NOMO-1 treated with DMSO at 0.1 percent for 48 hours (cell line): ENCODE measurements at regions not wholly inside any gene's neighbourhood (a gene's known extent, or its start where the extent isn't known, plus 50 kb on each side); places are given as distances from the start of the nearest gene placed in this dataset.

Source experiments
- DNase-seq: peaks from one replicate; lab custom pipeline; 2025; ENCODE audit not compliant: unreplicated experiment; lab: John Stamatoyannopoulos, UW

DNA sequence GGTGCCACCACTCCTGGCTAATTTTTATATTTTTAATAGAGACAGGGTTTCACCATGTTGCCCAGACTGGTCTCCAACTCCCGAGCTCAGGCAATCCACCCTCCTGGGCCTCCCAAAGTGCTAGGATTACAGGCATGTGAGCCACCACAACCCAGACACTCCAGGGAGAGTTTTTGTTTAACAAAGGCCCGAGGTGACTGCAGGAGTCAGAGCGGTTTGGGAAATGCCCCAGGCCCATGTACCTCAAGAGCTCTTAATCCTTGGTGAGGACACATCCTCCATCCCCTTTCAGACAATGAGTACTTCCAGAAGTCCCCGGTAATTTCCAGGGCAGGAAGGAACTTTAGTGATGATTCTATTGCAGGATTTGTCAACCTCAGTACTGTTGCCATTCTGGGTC is 176.0 kb downstream of the ESRRB start:
- no peak for DNase-seq

DNA sequence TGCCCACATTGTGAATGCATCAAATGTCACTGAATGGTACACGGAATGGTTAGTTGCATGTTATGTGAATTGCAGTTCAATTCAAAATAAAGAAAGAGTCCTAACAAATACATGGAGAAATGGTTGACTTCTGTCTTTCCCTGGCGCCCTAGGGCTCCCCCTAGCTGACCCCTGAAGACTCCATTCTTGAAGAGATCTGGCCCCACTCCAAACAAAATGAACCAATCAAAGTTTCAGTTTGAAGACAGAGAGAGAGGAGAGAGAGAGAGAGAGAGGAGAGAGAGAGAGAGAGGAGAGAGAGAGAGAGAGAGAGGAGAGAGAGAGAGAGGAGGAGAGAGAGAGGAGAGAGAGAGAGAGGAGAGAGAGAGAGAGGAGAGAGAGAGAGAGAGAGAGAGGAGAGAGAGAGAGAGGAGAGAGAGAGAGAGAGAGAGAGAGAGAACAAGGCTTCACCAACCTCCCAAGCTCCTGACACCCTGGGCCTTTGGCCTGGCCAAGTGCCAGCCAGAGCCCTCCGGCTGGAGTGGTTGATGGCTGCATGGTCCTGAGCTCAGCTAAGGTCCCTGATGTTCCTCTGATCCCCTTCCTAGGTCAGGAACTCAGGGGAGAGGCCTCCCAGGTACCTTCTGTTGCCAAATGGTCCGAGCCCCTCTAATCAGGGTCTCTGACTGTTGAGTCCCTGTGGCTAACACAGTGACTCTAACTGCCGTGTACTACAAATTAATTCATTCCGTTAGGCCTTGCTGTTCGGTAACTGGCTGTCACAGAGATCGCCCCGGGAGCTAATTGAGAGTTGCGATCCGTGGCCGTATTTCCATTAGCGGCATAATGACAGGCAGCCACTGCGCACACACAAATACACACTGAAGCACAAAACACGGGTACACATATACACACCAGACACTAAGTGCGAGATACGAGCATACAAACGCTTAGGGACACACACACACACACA is 188.8 kb downstream of the ESRRB start:
- DNase-seq: no peak

DNA sequence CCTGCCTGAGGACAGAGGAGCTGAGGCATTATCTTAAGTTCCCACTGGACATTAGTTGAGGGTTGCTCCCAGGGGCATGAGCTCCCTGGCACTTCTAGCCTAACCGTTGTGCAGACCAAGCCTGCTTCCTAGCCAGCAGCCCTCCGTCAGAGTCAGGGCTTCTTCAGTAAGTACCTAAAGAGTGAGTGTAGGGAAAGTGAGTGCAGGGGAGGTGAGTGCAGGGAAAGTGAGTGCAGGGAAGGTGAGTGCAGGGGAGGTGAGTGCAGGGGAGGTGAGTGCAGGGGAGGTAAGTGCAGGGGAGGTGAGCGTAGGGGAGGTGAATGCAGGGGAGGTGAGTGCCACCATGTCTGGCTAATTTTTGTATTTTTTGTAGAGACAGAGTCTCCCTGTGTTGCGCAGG is 190.5 kb downstream of the ESRRB start:
- no peak for DNase-seq

DNA sequence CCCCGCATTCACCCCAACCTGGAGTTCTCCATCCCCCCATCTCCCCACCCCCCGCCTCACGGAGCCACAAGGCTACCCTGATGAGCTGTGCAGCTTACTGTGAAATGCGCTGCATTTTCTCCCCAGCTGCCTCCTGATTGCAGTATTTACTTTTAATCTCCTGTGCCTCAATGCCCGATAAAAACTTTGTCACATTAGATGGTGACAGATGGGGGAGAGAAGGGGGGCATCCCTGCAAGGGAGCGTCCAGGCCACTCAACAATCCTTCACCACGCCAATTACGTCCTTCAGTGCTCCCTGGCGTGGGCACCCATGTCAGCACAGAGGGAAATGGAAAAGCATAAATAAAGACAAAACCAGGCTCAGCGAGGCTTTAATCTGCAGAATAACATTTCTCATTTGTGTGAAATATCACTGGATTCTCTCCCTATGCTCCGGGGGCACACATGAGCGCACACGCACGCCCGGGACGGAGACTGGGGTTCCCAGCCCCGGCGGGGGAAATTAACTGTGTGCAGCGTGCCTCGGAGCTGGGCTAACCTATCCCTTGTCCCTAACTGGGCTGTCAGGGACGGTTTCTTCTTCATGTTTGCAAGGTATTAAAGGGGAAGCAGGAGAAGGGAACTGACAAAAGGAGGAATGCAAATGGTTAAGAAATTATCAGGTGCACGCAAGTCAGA is 186.7 kb upstream of the VASH1 start:
- DNase-seq: no peak

DNA sequence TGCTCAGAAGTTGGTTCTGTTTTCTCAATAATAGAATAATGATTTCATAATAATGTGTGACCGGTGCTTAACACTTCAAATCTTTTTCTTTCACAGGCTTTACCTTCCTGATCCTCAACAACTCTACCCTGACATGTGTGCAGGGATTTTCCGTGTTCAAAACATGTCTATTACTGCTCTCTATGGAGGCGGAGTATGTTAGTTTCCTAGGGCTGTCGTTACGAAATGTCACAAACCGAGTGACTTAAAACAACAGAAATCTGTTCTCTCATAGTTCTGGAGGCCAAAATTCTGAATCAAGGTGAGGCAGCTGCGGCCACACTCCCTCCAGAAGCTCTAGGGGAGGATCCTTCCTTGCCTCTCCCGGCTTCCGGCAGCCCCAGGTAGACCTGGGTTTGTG is 186.2 kb upstream of the VASH1 start:
- DNase-seq: no peak

DNA sequence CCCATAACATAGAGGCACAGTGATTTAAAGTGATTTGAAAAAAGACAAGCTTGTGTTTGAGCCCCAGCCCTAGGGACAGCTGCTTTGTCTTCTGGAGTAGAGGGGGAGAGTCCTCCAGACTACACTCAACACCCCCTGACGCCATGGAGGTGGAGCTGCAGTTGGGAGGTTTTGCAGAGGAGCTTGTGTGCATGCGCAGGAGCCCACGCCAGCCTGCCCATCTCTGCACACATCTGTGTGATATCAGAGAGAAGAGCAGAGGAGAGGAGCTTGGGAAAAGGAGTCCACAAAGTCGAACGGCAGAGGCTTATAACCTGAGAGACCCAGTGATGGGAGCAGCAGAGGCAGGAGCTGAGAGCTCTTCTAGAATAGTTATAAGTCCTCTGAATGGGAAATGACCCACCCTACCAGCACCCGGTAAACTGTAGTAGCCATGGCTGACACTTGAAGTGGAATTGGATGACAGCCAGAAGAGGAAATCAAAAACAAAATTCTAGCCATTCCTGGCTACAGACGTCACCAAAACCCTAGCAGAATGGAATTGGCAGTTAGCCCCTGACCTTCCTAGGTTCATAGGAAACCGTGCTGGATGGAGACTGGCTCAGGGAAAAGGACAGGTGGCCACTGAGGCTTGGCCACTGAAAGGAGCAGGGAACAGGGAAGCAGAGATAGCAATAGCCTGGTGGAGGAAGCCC is 185.1 kb upstream of the VASH1 start:
- DNase-seq: no peak

DNA sequence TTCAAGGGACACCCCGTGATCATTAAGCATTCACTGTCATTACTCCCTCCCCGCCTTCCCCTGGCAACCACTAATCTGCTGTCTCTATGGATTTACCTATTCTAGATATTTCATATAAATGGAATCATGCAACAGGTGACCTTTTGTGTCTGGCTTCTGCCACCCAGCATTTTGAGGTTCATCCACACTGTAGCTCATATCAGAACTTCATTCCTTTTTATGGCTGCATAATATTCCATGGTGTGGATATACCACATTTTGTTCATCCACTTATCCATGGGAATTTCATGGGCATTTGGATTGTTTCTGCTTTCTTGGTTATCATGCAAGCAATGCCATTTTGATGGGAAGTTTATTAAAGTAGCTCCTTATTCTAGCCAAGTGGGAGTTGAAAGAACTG is 184.2 kb upstream of the VASH1 start:
- DNase-seq: no peak

DNA sequence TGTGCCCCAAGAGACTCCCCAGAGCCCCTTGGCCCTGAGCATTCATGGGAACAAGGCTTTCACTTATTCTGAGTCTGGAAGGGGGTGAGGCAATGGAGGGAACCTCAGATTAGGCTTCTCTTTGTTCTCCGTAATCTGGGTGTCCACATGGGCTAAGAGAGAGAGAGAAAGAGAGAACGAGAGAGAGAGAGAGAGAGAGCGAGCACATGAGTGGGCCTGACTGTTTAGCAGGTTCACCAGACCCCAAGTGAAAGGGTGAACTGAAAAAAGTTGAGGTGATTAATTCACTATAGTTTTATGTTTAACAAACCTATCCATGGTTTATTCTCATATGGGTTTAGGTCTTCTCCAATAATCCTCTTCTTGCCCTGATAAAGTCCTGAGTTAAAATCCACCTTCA is 183.4 kb upstream of the VASH1 start:
- DNase-seq: no peak

DNA sequence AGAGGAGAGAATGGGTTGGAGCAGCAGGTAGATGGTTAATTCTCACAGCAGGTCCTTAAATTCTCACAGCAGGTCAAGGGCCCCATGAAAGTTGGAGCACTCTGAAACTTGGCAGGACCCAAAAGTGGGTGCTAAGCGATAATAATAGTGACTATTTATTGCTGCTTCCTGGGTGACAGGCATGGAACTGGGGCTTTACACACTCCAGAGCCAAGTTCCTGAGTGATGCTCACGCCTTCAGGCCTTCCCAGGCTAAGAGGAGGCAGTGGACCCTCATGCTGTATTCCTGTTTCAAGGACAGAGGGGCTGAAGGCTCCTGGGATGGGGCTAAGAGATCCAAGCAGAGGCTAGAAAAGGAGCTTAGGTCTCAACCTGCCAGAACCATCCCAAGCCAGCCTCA is 180.9 kb upstream of the VASH1 start:
- no peak for DNase-seq

DNA sequence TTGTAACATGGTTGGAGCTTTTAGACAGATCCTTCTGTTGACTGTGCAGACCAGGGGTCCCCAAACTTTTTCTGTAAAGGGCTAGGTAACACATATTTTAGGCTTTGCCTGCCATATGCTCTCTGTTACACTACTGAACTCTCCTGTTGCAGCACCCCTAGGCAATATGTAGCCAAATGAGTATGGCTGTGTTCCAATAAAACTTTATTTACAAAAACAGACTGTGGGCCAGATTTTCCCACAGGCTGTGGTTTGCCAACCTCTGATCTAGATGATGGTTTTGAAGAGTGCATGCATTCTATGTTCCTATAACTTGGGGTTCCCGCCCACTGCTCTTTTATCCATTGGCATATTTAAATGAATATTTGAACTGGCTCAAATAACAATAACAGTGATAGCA is 180.3 kb upstream of the VASH1 start:
- DNase-seq: no peak

DNA sequence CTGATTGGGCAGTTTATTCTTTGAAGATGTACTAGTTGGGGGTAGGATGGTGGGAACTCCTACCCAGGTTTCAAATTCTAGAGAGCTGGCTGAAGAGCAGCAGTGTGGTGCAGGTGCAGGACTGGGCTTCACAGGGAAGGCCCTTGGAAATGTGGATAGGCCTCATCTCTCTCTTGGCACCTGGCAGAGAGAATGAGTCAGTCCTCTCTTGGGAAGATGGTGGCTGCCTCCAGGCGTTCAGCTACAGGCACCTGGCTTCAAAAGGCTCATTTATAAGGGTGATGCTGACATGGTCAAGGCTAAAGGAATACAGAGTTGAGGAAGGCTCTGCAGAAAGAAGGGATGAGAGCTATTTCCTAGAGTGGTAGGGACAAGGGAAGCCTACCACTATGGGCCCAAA is 179.7 kb upstream of the VASH1 start:
- no peak for DNase-seq

DNA sequence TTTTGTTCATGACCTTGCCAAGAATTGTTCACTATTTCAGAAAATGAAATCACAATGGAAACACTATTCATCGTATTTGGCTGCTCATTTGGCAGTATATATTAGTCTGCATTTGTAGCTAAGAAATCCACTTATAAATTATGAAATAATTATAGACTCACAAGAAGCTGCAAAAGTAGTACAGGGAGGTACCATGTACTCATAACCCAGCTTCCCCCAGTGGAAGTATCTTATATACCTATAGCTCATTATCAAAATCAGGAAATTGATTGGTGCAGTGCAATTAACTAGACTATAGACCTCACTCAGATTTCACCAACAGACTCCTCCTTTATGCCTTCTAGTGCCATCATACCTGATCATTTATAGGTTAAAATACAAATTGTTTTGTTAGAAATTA is 178.8 kb upstream of the VASH1 start:
- no peak for DNase-seq

DNA sequence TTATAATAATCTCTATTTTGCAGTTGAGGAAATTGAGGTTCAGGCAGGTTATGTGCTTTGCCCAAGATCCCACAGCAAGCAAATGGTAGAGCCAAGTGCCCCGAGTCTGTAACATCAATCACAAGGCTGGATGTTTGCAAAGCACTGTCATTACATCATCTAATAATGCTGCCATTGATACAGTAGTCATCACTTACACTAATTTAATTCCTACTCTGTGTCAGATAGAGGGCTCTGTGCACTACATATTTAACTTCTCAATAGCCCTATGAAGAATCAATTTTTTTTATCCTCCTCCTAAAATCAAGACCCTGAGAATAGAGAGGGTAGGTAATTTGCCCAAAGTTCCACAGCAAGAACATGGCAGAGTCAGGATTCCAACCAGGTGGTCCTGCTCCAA is 178.1 kb upstream of the VASH1 start:
- no peak for DNase-seq

DNA sequence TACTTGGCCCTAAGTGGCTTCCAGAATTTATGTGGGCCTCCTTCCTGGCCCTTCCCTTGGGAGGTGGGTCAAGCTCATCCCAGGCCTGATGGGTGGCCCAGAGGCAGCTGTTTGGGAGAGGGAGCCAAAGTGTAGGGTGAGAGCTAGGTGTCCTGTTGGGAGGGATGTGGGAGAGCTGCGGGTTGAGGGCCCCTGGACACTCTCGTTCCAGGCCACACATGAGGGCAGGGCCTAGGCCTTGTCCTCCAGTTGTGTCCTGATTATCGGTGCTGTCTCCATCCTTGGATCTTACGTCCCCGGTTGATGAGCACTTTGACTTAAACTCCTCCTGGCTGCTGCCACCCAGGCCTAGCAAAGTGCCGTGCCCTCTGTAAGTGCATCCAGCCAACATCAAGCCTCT is 177.5 kb upstream of the VASH1 start:
- DNase-seq: no peak

DNA sequence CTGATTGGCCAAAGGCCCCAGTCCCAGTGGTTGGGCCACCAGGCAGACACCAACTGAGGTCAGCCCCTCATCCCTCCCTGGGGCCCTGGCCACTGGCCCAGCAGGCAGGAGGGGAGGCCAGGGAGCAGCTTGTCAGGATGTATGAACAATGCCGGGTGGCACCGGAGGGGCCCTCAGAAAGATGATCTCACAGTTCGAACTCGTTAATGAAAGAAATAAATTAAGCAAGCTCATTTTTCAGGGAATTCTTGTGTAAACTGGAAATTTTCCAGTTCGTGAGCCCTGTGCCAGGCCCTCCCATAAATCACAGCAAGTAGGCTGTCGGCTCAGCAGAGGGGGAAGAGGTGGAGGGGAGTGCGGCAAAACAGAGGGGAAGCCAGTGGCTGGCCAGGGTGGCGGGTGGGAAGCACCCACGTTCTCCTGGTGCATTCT is 177.0 kb upstream of the VASH1 start:
- no peak for DNase-seq

DNA sequence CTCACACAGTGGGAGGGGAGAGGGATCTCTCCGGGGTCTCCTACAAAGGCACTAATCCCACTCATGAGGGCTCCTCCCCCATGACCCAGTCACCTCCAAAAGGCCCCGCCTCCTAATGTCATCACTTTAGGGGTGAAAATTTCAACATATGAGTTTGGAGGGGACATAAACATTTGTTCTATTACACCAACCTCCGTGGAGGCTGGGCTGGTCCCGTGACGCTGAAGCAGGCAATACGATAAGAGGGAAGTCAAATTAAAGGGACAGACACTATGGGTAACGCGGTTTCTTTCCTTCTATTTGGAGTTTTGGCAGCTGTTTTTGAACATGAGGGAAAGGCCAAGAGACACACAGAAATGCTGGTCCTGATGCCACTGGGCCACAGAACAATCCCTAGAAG is 175.7 kb upstream of the VASH1 start:
- peak; percentile 8 for DNase-seq

DNA sequence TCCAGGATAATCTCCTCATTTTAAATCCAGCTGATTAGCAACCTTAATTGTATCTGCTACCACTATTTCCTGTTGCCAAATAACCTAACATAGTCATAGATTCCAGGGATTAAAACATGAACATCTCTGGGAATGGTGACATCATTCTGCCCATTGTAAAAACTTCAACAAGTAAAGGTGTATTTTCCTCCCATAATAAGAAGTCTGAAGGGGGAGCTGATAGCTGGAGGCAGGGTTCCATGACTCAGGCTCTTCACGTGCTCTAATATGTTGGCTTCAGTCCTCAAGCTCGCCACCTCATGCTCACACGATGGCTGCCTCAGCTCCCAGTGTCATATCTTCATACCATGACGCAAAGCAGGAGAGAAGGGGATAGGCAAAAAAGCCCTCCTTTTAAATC is 172.0 kb upstream of the VASH1 start:
- no peak for DNase-seq

DNA sequence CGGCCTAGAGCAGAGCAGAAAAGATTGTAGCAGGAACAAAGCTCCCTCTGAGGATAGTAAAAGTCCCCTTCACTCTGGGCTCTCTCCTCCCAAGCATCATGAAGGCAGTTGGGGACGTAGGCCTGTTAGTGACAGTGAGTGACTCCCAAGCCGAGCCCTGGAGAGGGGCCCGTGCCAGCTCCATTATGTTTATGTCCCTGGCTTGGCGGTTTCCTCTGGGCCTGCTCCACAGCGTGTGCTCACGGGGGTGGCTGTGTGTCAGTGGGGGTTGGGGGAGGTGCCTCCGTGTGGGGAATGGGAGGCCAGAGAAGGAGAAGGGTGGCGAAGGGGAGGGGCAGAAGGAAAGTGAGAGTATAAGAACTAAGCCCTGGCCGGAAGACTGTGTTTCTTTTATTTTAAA is 170.0 kb upstream of the VASH1 start:
- DNase-seq: no peak

DNA sequence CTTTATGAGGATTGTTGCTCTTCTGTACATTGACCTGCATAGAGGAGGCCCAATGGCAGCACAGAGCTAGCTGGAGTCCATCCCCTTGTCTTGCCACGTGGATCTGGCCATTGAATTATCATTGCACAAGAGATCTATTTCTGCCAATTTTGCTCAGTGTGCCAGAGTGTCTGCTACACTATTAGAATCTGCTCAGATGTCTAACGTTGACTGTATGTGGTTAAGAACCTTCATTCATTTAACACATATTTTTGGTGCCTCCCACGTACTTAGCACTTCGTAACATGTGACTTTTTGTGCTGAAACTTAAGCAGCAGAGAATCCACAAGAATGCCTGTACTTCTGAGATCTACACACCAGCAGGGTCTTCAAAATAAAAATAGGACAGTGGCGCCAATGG is 166.0 kb upstream of the VASH1 start:
- DNase-seq: no peak

DNA sequence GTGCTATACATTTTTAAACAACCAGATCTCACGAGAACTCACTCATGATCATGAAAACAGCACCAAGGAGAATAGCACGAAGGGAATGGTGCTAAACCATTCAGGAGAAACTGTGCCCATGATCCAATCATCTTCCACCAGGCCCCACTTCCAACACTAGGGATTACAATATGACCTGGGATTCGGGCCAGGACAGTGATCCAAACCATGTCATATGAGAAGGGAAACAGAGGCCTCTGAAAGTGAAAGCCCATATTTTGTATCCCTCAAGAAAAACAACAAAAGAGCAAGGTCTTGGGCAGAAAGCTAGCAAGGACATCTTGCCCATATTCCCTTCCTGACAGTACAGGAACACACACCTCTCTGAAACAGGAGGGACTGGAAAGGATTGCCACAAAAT is 163.9 kb upstream of the VASH1 start:
- no peak for DNase-seq

DNA sequence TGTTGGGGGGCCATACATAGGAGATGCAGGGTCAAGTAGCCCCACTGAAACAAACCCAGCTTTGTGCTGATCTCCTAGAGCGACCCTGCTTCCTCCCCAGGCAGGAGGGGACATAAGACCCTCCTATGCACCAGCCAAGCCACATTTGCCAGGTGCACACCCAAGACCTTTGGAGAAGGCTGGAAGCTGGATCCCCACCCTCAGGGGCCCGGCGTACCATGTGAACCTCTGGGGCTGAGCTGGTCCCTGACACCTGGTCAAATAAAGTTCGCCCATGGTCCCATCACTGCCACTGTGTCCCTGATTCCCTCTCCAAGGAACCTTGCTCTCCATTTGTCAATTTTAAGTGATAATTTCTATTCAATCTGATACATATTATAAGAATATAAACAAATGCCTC is 162.1 kb upstream of the VASH1 start:
- DNase-seq: no peak
